ENCODE measurements at regions not wholly inside any gene's neighbourhood (a gene's known extent, or its start where the extent isn't known, plus 50 kb on each side); places are given as distances from the start of the nearest gene placed in this dataset.

DNA sequence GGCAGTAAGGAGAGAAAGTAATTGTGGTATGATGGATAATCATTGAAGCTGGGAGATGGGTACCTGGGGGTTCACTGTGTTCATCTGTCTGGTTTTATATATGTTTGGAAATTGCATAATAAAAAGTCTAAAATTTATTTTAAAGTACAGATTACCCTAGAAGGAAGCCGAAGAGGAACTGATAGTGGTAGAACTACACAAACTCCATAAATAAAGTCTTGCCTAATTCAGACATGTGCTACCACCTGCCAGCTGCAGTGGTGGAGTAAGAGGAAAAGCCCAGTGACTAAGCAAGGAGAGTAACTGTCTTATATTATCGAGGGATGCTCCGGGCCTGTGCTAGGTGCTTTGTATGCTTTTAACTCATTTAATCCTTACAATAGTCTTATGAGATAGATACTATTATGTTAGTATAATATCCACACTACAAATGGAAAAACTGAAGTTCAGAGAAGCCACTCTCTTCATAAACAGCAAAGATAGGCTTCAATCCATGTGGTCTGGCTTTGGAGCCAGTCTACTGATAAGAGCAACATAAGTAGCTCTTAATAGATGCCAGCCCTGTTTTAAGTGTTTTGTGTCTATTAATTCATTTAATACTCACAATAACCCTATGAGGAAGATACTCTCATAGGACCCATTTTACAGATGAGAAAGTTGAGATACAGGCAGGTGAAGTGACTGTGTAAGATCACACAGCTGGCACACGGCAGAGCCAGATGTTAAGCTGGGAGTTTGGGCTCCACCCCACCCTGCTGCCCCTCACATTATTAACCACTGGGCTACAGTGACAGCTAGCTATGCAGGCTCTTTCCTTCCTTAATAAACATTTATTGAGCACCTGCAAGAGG, 56.8 kb upstream of the HNRNPU start:
- DNase-seq: peak in 1 of 7 donors; percentile 2
- TF ChIP-seq, protein P1, sequence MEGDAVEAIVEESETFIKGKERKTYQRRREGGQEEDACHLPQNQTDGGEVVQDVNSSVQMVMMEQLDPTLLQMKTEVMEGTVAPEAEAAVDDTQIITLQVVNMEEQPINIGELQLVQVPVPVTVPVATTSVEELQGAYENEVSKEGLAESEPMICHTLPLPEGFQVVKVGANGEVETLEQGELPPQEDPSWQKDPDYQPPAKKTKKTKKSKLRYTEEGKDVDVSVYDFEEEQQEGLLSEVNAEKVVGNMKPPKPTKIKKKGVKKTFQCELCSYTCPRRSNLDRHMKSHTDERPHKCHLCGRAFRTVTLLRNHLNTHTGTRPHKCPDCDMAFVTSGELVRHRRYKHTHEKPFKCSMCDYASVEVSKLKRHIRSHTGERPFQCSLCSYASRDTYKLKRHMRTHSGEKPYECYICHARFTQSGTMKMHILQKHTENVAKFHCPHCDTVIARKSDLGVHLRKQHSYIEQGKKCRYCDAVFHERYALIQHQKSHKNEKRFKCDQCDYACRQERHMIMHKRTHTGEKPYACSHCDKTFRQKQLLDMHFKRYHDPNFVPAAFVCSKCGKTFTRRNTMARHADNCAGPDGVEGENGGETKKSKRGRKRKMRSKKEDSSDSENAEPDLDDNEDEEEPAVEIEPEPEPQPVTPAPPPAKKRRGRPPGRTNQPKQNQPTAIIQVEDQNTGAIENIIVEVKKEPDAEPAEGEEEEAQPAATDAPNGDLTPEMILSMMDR (IDR thresholded peaks at IDR 0.05): no peak
- no peak for TF ChIP-seq POLR2A (IDR thresholded peaks at IDR 0.05)
- Histone ChIP-seq H3K27me3 (peaks cover 8% of the 10 kb centered on the region), H3K4me1 (replicated peaks in 1 of 2) (peaks cover 6 to 10% of the 10 kb centered on the region in 2 donors), H3K27ac (no peak overlapping the region), H3K4me3 (no peak overlapping the region), H3K9me3 (replicated peaks in 1 of 3) (no peaks in the 10 kb centered on the region), H3K36me3 (replicated peaks in 1 of 2) (no peaks in the 10 kb centered on the region)
- intact Hi-C loops (cut with DNase I): no loop called here
- WGBS, 4 donors: 56 to 71% (median 61%) methylated on average over 4 of the region's 4 CpGs

DNA sequence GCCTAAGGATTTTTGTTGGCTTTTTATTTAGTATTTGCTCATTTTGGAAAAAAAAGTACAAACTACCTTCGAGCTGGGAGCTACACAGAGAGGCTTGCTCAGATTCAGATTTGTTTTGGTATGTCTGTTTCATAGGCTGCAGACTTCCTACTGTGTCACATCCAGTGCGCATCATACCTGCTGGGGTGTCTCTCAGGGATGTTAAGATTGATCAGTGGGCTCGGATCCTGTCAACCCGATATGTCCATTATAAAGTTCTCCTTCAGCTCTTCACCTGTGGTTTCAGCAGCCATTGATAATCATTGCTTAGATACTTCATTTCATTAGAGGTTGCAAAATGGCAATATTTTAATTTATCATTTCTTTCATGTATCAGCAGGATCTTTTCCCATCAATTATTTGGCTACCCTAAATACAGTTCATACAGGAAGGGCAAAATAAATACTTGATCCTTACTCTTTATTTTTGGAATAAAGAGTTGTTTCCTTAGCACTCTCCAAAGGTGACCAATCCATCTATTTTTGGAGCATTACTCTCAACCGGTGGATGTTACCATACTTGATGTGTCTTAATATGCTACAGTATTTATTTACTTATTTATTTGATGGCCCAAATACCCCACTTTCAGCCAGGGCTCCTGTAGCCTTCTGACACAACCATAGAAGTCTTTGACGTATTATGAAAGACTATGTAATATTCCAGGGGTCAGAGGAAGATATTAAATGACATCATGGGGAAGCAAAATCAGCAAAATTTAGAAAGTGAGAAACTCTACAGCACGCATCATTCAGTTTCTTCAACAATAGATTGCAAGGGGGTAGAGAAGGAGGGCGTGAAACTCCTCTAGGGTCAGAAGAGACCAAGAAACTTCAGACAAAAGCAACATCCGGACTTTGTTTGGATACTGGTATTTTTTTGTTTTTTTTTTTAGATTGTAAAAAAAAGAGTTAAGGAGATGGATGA, 55.3 kb upstream of the HNRNPU start:
- intact Hi-C loops (cut with DNase I): no loop called here
- WGBS, 4 donors: 57 to 62% (median 61%) methylated on average over 9 of the region's 9 CpGs
- H3K4me1 ChIP-seq (replicated peaks in 1 of 2): peaks cover 6 to 10% of the 10 kb centered on the region in 2 donors
- H3K4me3 ChIP-seq: peak overlapping the region in 1 of 4 donors; percentile 57
- H3K27me3 ChIP-seq: peaks cover 8% of the 10 kb centered on the region
- TF ChIP-seq POLR2A (IDR thresholded peaks at IDR 0.05): no peak
- TF ChIP-seq, protein P1 (IDR thresholded peaks at IDR 0.05): no peak
- H3K9me3 ChIP-seq (replicated peaks in 1 of 3): no peaks in the 10 kb centered on the region
- H3K27ac ChIP-seq: no peak overlapping the region
- DNase-seq: no peak
- H3K36me3 ChIP-seq (replicated peaks in 1 of 2): no peaks in the 10 kb centered on the region

DNA sequence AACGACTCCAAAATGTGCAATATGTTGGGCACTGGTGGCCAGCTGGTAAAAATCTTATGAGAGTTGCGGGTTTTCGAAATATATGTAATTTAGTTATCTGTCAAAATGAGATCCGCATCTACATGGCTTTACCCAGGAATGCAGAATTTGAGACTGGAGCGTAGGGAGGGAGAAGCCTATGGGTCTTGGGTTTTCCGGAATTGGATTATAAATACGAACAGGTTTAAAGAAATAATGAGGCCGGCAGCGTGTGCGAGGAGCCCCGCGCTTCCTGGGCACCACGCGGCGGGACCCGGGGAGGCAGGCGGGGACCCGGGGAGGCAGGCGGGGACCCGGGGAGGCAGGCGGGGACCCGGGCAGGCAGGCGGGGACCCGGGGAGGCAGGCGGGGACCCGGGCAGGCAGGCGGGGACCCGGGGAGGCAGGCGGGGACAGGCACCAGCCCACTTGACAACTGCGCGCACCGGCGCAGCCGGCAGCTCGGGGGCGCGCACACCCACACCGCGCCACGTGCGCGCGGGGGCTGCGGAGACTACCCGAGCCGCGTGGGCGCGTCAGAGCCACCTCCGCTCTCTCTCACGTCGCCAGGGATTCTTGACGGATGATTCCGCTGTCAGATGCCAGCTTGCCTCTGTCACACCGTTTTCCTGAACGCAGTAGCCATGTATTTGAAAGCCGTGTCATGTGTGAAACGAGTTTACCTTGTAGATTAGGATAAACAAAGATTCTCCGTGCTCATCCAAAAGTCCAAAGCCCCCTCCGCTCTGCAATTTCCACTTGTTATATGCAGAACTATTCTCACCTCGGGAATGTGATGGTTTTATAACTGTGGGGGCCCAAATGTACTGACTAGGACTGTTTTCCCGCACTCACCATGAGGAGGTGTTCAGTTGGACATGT, 54.3 kb upstream of the HNRNPU start:
- no peaks in the 10 kb centered on the region for H3K9me3 ChIP-seq (replicated peaks in 1 of 3)
- H3K4me1 ChIP-seq (replicated peaks in 1 of 2): peaks cover 6 to 10% of the 10 kb centered on the region in 2 donors
- peaks cover 8% of the 10 kb centered on the region for H3K27me3 ChIP-seq
- WGBS, 4 donors: 4 to 12% (median 5%) methylated on average over 24 to 62 of the region's 62 CpGs
- peak in 6 of 7 donors; percentile 24 to 53 (median 30) for DNase-seq
- H3K36me3 ChIP-seq (replicated peaks in 1 of 2): no peaks in the 10 kb centered on the region
- H3K27ac ChIP-seq: no peak overlapping the region
- TF ChIP-seq POLR2A (IDR thresholded peaks at IDR 0.05): no peak
- TF ChIP-seq, protein P1 (IDR thresholded peaks at IDR 0.05): peak in 1 of 6 experiments; percentile 7
- intact Hi-C loops (cut with DNase I): no loop called here
- peak overlapping the region in 3 of 4 donors; percentile 18 to 57 (median 40) for H3K4me3 ChIP-seq

Data from adrenal gland (tissue), 9 donors.